GM12878 (cell line): ENCODE measurements at regions not wholly inside any gene's neighbourhood (a gene's known extent, or its start where the extent isn't known, plus 50 kb on each side); places are given as distances from the start of the nearest gene placed in this dataset.

ENCODE experiments used
- CEBPB ChIP-seq, 2 experiments: fragments of 150-350 bp in 1 of 2; IDR thresholded peaks; 2 replicates each; pipeline ENCODE4 v1.6.1; 2012 to 2014; ENCODE audit warnings: low read depth in 2 of 2, low read length in 2 of 2, borderline replicate concordance in 1 of 2, inconsistent platforms in 1 of 2
- CHD4 ChIP-seq: fragments of 200-600 bp; sonication (generic); IDR thresholded peaks from 2 replicates; pipeline ENCODE4 v1.6.1; 2016; ENCODE audit warnings: mild to moderate bottlenecking
- E2F4 ChIP-seq: IDR thresholded peaks from 2 replicates; pipeline ENCODE4 v1.6.1; 2012; ENCODE audit warnings: low read depth, low read length, improper control_type of control experiment
- RCOR1 ChIP-seq: conservative IDR thresholded peaks from 2 replicates; pipeline ENCODE4 v1.6.1; 2012; ENCODE audit warnings: low read depth, low read length, improper control_type of control experiment
- SUPT20H ChIP-seq: IDR thresholded peaks from 2 replicates; pipeline ENCODE4 v1.6.1; 2011; ENCODE audit warnings: low read depth, mild to moderate bottlenecking, low read length, moderate library complexity, borderline replicate concordance; ENCODE audit not compliant: control insufficient read depth
- TBL1XR1 ChIP-seq: IDR thresholded peaks from 2 replicates; pipeline ENCODE4 v1.6.1; 2012; ENCODE audit warnings: low read depth, low read length, improper control_type of control experiment
- TF ChIP-seq, protein P1 (sequence below): IDR thresholded peaks from 2 replicates; pipeline ENCODE4 v1.6.1; 2012; ENCODE audit warnings: mild to moderate bottlenecking, low read depth, low read length
- TF ChIP-seq, protein P2 (sequence below): fragments of 450-650 bp; IDR thresholded peaks from 2 replicates; pipeline ENCODE4 v1.6.1; 2017; ENCODE audit warnings: borderline replicate concordance
- TF ChIP-seq, protein P3 (sequence below): IDR thresholded peaks from 2 replicates; pipeline ENCODE4 v1.6.1; 2011; ENCODE audit warnings: mild to moderate bottlenecking, low read depth, low read length, moderate library complexity; ENCODE audit not compliant: insufficient replicate concordance

DNA sequence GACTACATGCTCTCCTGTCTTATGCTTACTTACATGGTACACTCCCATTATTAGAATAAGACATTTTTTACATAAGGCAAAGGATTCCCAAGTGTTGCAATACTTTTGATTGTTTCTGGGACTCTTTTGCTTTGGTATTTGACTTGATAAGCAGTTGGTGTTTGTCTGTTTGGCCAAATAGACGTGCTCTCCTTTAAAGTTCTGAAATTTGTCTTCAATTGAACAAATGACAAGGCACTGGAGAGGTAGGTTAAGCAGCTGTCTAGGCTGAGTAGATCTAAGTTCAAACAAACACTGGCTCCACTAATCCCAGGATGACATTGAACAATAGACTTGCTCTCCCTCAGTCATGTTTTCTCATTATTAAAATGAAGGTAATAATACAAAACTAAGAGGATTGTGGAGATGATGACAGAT lies 430.5 kb downstream of the STK39 start (continued):
- TF ChIP-seq, protein P1, sequence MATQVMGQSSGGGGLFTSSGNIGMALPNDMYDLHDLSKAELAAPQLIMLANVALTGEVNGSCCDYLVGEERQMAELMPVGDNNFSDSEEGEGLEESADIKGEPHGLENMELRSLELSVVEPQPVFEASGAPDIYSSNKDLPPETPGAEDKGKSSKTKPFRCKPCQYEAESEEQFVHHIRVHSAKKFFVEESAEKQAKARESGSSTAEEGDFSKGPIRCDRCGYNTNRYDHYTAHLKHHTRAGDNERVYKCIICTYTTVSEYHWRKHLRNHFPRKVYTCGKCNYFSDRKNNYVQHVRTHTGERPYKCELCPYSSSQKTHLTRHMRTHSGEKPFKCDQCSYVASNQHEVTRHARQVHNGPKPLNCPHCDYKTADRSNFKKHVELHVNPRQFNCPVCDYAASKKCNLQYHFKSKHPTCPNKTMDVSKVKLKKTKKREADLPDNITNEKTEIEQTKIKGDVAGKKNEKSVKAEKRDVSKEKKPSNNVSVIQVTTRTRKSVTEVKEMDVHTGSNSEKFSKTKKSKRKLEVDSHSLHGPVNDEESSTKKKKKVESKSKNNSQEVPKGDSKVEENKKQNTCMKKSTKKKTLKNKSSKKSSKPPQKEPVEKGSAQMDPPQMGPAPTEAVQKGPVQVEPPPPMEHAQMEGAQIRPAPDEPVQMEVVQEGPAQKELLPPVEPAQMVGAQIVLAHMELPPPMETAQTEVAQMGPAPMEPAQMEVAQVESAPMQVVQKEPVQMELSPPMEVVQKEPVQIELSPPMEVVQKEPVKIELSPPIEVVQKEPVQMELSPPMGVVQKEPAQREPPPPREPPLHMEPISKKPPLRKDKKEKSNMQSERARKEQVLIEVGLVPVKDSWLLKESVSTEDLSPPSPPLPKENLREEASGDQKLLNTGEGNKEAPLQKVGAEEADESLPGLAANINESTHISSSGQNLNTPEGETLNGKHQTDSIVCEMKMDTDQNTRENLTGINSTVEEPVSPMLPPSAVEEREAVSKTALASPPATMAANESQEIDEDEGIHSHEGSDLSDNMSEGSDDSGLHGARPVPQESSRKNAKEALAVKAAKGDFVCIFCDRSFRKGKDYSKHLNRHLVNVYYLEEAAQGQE: no peak
- TF ChIP-seq, protein P2, sequence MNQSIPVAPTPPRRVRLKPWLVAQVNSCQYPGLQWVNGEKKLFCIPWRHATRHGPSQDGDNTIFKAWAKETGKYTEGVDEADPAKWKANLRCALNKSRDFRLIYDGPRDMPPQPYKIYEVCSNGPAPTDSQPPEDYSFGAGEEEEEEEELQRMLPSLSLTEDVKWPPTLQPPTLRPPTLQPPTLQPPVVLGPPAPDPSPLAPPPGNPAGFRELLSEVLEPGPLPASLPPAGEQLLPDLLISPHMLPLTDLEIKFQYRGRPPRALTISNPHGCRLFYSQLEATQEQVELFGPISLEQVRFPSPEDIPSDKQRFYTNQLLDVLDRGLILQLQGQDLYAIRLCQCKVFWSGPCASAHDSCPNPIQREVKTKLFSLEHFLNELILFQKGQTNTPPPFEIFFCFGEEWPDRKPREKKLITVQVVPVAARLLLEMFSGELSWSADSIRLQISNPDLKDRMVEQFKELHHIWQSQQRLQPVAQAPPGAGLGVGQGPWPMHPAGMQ: no peak
- TF ChIP-seq CHD4 (no peak), E2F4 (no peak), CEBPB (IDR thresholded peaks at IDR 0.05; ENCODE audit: borderline replicate concordance in 1 of 2, low read depth in 2 of 2, low read length in 2 of 2) (no peak), TBL1XR1 (no peak), RCOR1 (no peak), SUPT20H (no peak)
- TF ChIP-seq, protein P3, sequence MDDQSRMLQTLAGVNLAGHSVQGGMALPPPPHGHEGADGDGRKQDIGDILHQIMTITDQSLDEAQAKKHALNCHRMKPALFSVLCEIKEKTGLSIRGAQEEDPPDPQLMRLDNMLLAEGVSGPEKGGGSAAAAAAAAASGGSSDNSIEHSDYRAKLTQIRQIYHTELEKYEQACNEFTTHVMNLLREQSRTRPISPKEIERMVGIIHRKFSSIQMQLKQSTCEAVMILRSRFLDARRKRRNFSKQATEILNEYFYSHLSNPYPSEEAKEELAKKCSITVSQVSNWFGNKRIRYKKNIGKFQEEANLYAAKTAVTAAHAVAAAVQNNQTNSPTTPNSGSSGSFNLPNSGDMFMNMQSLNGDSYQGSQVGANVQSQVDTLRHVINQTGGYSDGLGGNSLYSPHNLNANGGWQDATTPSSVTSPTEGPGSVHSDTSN: no peak
